Mesothelial cell of epicardium (in vitro differentiated cells): ENCODE measurements at regions not wholly inside any gene's neighbourhood (a gene's known extent, or its start where the extent isn't known, plus 50 kb on each side); places are given as distances from the start of the nearest gene placed in this dataset.

Experiments used
- DNase-seq, 2 experiments: peaks; one replicate each; pipeline ENCODE4 v3.0.0; 2021; ENCODE audit warnings: low spot score in 2 of 2; ENCODE audit not compliant: unreplicated experiment in 2 of 2
- H3K27ac Mint-ChIP-seq: 2 replicates; pipeline ENCODE4 v1.8.0; 2021; ENCODE audit warnings: mixed read lengths
- H3K27me3 Mint-ChIP-seq: 2 replicates; pipeline ENCODE4 v1.8.0; 2021; ENCODE audit warnings: low read depth, mixed read lengths
- H3K36me3 Mint-ChIP-seq: 2 replicates; pipeline ENCODE4 v1.8.0; 2021; ENCODE audit warnings: mixed read lengths
- H3K4me1 Mint-ChIP-seq: 2 replicates; pipeline ENCODE4 v1.8.0; 2021; ENCODE audit warnings: mixed read lengths
- H3K4me3 Mint-ChIP-seq: 2 replicates; pipeline ENCODE4 v1.8.0; 2021; ENCODE audit warnings: mild to moderate bottlenecking, moderate library complexity, mixed read lengths
- H3K9me3 Mint-ChIP-seq: 2 replicates; pipeline ENCODE4 v1.8.0; 2021; ENCODE audit warnings: mixed read lengths
- TF ChIP-seq, protein P1 (sequence below): fragments of 200-600 bp; sonication (generic); IDR thresholded peaks from one replicate; pipeline ENCODE4 v1.5.0; 2021; ENCODE audit warnings: antibody characterized with exemption; ENCODE audit not compliant: unreplicated experiment

GRCh38 chr3:70722018-70722417, 409.6 kb upstream of the MDFIC2 start:
- TF ChIP-seq, protein P1, sequence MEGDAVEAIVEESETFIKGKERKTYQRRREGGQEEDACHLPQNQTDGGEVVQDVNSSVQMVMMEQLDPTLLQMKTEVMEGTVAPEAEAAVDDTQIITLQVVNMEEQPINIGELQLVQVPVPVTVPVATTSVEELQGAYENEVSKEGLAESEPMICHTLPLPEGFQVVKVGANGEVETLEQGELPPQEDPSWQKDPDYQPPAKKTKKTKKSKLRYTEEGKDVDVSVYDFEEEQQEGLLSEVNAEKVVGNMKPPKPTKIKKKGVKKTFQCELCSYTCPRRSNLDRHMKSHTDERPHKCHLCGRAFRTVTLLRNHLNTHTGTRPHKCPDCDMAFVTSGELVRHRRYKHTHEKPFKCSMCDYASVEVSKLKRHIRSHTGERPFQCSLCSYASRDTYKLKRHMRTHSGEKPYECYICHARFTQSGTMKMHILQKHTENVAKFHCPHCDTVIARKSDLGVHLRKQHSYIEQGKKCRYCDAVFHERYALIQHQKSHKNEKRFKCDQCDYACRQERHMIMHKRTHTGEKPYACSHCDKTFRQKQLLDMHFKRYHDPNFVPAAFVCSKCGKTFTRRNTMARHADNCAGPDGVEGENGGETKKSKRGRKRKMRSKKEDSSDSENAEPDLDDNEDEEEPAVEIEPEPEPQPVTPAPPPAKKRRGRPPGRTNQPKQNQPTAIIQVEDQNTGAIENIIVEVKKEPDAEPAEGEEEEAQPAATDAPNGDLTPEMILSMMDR: no peak
- H3K27me3 Mint-ChIP-seq: no peaks in the 10 kb centered on the region
- no peaks in the 10 kb centered on the region for H3K36me3 Mint-ChIP-seq

DNA sequence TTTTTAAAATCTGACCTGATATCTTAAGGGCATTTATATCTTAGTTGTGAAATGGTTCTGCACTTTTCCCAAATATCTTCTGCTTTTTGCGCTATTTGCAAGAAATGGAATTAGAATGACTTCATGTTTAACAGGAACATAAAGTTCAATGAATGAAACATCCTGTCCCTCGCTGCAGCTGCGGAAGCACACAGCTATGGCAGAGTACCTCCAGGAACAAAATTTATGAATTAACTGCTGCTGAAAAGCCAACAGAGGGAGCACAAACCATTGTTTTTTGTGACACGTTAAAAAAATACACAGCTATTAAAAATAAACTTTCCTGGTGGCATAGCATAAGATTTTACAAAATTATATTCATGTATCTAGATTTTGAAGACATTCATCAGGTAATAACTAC, 404.4 kb upstream of the MDFIC2 start:
- peaks cover 14% of the 10 kb centered on the region for H3K9me3 Mint-ChIP-seq
- H3K36me3 Mint-ChIP-seq: peaks cover 12% of the 10 kb centered on the region
- peak overlapping the region; percentile 19 for H3K27ac Mint-ChIP-seq
- no peak overlapping the region for H3K4me3 Mint-ChIP-seq
- H3K4me1 Mint-ChIP-seq: peaks cover 12% of the 10 kb centered on the region
- H3K27me3 Mint-ChIP-seq: no peaks in the 10 kb centered on the region
- DNase-seq: no peak
- TF ChIP-seq, protein P1: no peak

More at GRCh38 chr3:70722018-70722417, 409.6 kb upstream of the MDFIC2 start:
- Mint-ChIP-seq H3K4me1 (peaks cover 27% of the 10 kb centered on the region), H3K4me3 (no peak overlapping the region), H3K9me3 (peaks cover 9% of the 10 kb centered on the region), H3K27ac (no peak overlapping the region)
- no peak for DNase-seq

GRCh38 chr3:70712449-70713082, 400.1 kb upstream of the MDFIC2 start:
- Mint-ChIP-seq H3K4me1 (peaks cover 8% of the 10 kb centered on the region), H3K27ac (no peak overlapping the region), H3K27me3 (no peaks in the 10 kb centered on the region), H3K9me3 (peaks cover 38% of the 10 kb centered on the region), H3K36me3 (peaks cover 16% of the 10 kb centered on the region), H3K4me3 (no peak overlapping the region)
- TF ChIP-seq, protein P1: no peak
- no peak for DNase-seq

GRCh38 chr3:70703305-70704102, 391.1 kb upstream of the MDFIC2 start:
- peaks cover 2% of the 10 kb centered on the region for H3K9me3 Mint-ChIP-seq
- H3K4me1 Mint-ChIP-seq: peaks cover 6% of the 10 kb centered on the region
- H3K36me3 Mint-ChIP-seq: no peaks in the 10 kb centered on the region
- TF ChIP-seq, protein P1: no peak
- no peak overlapping the region for H3K27ac Mint-ChIP-seq
- H3K27me3 Mint-ChIP-seq: no peaks in the 10 kb centered on the region
- no peak for DNase-seq
- no peak overlapping the region for H3K4me3 Mint-ChIP-seq

DNA sequence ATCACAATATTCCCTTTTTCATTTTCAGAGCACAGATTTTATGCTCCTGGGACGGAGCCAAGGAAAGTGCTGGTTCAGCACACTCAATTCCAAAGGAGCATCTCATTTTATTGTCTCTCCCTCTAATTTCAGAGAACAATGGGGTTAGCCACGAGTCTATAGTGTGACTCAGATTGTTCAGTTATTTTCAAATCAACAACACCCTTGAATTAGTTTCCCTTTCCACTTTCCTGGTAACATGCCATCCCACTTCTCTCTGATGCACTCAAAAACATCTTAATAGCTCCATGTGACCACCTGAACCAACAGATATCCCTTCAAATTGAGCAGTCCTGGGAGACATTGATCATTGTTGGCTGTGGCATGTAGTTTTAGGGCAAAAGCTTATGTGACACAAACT, 389.7 kb upstream of the MDFIC2 start:
- Mint-ChIP-seq H3K9me3 (no peaks in the 10 kb centered on the region), H3K27me3 (no peaks in the 10 kb centered on the region), H3K4me3 (no peak overlapping the region), H3K27ac (no peak overlapping the region), H3K4me1 (peaks cover 6% of the 10 kb centered on the region), H3K36me3 (no peaks in the 10 kb centered on the region)
- TF ChIP-seq, protein P1: no peak
- no peak for DNase-seq
